SU-DHL-6 (cell line): ENCODE measurements at regions not wholly inside any gene's neighbourhood (a gene's known extent, or its start where the extent isn't known, plus 50 kb on each side); places are given as distances from the start of the nearest gene placed in this dataset.

Experiments used
- H2AFZ ChIP-seq: fragments of 200-600 bp; sonication (generic); 2 replicates; pipeline ENCODE4 v1.6.1; 2014; ENCODE audit warnings: low read depth, mild to moderate bottlenecking, moderate library complexity, mixed read lengths, antibody characterized with exemption, low read length; ENCODE audit not compliant: severe bottlenecking
- H3F3A ChIP-seq: fragments of 200-600 bp; shearing (Covaris generic); 2 replicates; pipeline ENCODE4 v1.6.0; 2016; ENCODE audit warnings: antibody characterized with exemption, mild to moderate bottlenecking; ENCODE audit not compliant: insufficient read depth
- H3K27ac ChIP-seq: fragments of 200-600 bp; sonication (generic); 2 replicates; pipeline ENCODE4 v1.5.1; 2016; ENCODE audit warnings: low read depth, mild to moderate bottlenecking, low read length, moderate library complexity, mixed read lengths
- H3K27me3 ChIP-seq: fragments of 200-600 bp; sonication (generic), shearing (Covaris generic); 2 replicates; pipeline ENCODE4 v1.6.0; 2014; ENCODE audit warnings: mild to moderate bottlenecking, low read length
- H3K36me3 ChIP-seq: fragments of 200-600 bp; sonication (generic); 2 replicates; pipeline ENCODE4 v1.6.1; 2014; ENCODE audit warnings: mild to moderate bottlenecking, low read length, mixed read lengths
- H3K4me2 ChIP-seq: fragments of 300-600, 200-600 bp; shearing (Covaris generic), sonication (generic); 2 replicates; pipeline ENCODE4 v1.6.0; 2014; ENCODE audit warnings: low read length, low read depth, mild to moderate bottlenecking; ENCODE audit not compliant: poor library complexity, severe bottlenecking
- H3K4me3 ChIP-seq: fragments of 200-600 bp; sonication (generic); 2 replicates; pipeline ENCODE4 v1.5.1; 2014; ENCODE audit warnings: antibody characterized with exemption, low read length, mild to moderate bottlenecking, mixed read lengths; ENCODE audit not compliant: insufficient read depth, poor library complexity, severe bottlenecking
- H3K79me2 ChIP-seq: fragments of 200-600 bp; sonication (generic); 2 replicates; pipeline ENCODE4 v1.6.1; 2014; ENCODE audit warnings: mild to moderate bottlenecking, low read length, moderate library complexity; ENCODE audit not compliant: insufficient read depth
- H3K9ac ChIP-seq: fragments of 200-600 bp; sonication (generic); 2 replicates; pipeline ENCODE4 v1.7.0; 2014; ENCODE audit warnings: mild to moderate bottlenecking, low read length
- H3K9me2 ChIP-seq: fragments of 200-600 bp; sonication (generic); replicated peaks from 2 replicates; pipeline ENCODE4 v1.6.1; 2014; ENCODE audit warnings: low read length; ENCODE audit not compliant: insufficient read depth
- H3K9me3 ChIP-seq: fragments of 200-600 bp; sonication (generic); 2 replicates; pipeline ENCODE4 v1.6.1; 2014; ENCODE audit warnings: low read length, mixed read lengths; ENCODE audit not compliant: insufficient read depth
- H4K20me1 ChIP-seq: fragments of 200-600 bp; sonication (generic); 2 replicates; pipeline ENCODE4 v1.6.1; 2014; ENCODE audit warnings: low read depth, mild to moderate bottlenecking, antibody characterized with exemption, low read length, moderate library complexity, mixed read lengths
- EZH2phosphoT487 ChIP-seq: fragments of 200-600 bp; sonication (generic), shearing (Covaris generic); conservative IDR thresholded peaks from 2 replicates; pipeline ENCODE4 v1.6.1; 2018; ENCODE audit warnings: mild to moderate bottlenecking, antibody characterized with exemption, low read length, moderate library complexity, mixed read lengths
- TF ChIP-seq, protein P1 (sequence below): fragments of 200-600 bp; sonication (generic); IDR thresholded peaks from one replicate; pipeline ENCODE4 v1.5.1; 2017; ENCODE audit warnings: antibody characterized with exemption, mild to moderate bottlenecking, low read length, moderate library complexity; ENCODE audit not compliant: insufficient read depth, poor library complexity, severe bottlenecking

DNA sequence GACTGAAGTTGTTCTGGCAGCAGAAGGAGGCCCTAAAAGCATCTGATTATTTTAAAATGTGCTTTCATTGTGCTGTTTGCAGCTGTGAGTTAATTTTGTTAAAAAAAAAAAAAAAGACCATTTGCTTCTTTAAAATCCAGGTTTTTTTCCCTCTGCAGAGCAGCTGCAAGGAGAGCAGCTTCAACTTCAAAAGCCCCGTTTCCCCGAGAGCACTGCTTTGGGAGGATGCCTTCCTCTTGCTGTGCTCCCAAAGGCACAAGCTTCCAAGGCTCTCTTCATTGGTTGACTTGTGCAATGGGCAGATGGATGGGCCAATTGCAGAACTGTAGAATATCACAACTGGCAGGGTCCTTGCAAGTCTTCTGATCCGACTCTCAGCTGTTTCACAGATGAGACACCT is 459.2 kb upstream of the PKN2 start:
- no peak overlapping the region for H3K27ac ChIP-seq
- no peak overlapping the region for H3K9ac ChIP-seq
- TF ChIP-seq, protein P1, sequence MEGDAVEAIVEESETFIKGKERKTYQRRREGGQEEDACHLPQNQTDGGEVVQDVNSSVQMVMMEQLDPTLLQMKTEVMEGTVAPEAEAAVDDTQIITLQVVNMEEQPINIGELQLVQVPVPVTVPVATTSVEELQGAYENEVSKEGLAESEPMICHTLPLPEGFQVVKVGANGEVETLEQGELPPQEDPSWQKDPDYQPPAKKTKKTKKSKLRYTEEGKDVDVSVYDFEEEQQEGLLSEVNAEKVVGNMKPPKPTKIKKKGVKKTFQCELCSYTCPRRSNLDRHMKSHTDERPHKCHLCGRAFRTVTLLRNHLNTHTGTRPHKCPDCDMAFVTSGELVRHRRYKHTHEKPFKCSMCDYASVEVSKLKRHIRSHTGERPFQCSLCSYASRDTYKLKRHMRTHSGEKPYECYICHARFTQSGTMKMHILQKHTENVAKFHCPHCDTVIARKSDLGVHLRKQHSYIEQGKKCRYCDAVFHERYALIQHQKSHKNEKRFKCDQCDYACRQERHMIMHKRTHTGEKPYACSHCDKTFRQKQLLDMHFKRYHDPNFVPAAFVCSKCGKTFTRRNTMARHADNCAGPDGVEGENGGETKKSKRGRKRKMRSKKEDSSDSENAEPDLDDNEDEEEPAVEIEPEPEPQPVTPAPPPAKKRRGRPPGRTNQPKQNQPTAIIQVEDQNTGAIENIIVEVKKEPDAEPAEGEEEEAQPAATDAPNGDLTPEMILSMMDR, result no peak
- TF ChIP-seq EZH2phosphoT487, result no peak
- H3K79me2 ChIP-seq, result no peaks in the 10 kb centered on the region
- no peak overlapping the region for H2AFZ ChIP-seq
- no peaks in the 10 kb centered on the region for H3F3A ChIP-seq
- H3K36me3 ChIP-seq, result no peaks in the 10 kb centered on the region
- H3K4me3 ChIP-seq, result no peak overlapping the region
- H3K9me3 ChIP-seq, result no peaks in the 10 kb centered on the region
- no peak overlapping the region for H3K4me2 ChIP-seq
- no peaks in the 10 kb centered on the region for H4K20me1 ChIP-seq
- H3K27me3 ChIP-seq, result no peaks in the 10 kb centered on the region
- no peaks in the 10 kb centered on the region for H3K9me2 ChIP-seq

DNA sequence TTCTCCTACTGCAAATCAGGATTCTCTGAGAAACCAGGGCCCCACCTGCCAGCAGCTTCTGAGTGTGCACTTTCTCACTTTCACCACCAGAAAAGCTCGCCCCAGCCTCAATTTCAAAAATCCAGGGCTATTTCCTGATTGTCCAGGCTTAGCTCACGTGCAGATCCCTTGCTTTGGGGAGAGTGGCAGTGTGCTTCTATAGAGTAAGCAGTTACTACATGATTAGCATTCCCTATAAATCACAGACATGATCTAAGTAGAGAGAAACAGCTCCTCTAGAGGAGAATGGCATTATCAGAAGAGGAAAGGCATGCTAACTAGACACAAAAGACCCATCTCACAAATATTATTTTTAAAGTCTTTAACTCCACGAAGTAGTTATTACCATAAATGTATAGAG is 456.0 kb upstream of the PKN2 start:
- no peaks in the 10 kb centered on the region for H3K27me3 ChIP-seq
- H4K20me1 ChIP-seq, result no peaks in the 10 kb centered on the region
- H3K9me2 ChIP-seq, result no peaks in the 10 kb centered on the region
- H3K79me2 ChIP-seq, result no peaks in the 10 kb centered on the region
- H3K9me3 ChIP-seq, result no peaks in the 10 kb centered on the region
- H3K4me3 ChIP-seq, result no peak overlapping the region
- TF ChIP-seq, protein P1, result no peak
- no peak for TF ChIP-seq EZH2phosphoT487
- H2AFZ ChIP-seq, result no peak overlapping the region
- H3F3A ChIP-seq, result no peaks in the 10 kb centered on the region
- H3K36me3 ChIP-seq, result no peaks in the 10 kb centered on the region
- no peak overlapping the region for H3K4me2 ChIP-seq
- no peak overlapping the region for H3K27ac ChIP-seq
- H3K9ac ChIP-seq, result no peak overlapping the region

DNA sequence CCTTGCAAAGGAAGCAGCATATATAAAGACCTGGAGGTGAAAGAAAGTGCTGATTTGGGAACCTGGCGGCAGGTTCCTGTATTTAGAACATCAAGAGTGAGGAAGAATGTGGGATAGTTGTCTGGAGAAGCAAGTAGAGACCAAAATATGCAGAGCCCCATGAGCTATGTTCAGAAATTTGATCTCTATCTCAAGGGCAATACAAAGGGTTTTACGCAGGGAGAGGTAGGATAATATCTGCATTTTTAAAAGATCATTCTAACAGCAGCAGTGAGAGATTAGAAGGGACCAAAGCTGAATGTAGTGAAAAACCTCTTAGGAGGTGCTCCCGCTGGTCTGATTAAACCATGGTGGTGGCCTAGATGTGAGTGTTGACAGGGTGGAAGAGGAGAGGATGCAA is 453.9 kb upstream of the PKN2 start:
- TF ChIP-seq, protein P1, result no peak
- no peak for TF ChIP-seq EZH2phosphoT487
- H2AFZ ChIP-seq, result no peak overlapping the region
- no peaks in the 10 kb centered on the region for H3K9me2 ChIP-seq
- H3K36me3 ChIP-seq, result no peaks in the 10 kb centered on the region
- no peak overlapping the region for H3K27ac ChIP-seq
- no peaks in the 10 kb centered on the region for H3K9me3 ChIP-seq
- H3K9ac ChIP-seq, result no peak overlapping the region
- no peaks in the 10 kb centered on the region for H3K79me2 ChIP-seq
- H3K4me2 ChIP-seq, result no peak overlapping the region
- H3F3A ChIP-seq, result no peaks in the 10 kb centered on the region
- H3K4me3 ChIP-seq, result no peak overlapping the region
- no peaks in the 10 kb centered on the region for H3K27me3 ChIP-seq
- no peaks in the 10 kb centered on the region for H4K20me1 ChIP-seq

DNA sequence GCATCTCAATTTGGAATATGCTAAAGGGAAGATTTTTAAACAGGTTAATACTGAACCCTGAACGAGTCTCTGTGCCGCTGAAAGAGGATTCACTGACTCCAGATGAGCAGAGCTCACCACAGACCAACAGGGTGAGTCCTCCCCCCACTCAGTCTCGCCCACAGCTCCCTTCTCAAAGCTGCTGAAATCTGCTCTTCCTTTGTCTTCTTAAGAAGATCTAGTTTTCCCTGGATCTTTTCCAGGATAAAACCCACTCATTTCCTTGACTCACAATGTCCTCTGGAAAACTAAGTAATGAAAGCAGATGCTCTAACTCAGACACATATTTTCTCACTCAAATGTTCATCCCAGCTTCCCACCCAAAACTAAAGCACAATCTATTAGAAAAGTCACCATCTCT is 447.0 kb upstream of the PKN2 start:
- Histone ChIP-seq H3K4me3 (no peak overlapping the region), H2AFZ (no peak overlapping the region), H3K27ac (no peak overlapping the region), H3K27me3 (no peaks in the 10 kb centered on the region), H3K9me2 (no peaks in the 10 kb centered on the region), H3K79me2 (no peaks in the 10 kb centered on the region), H3K9me3 (no peaks in the 10 kb centered on the region), H3K9ac (no peak overlapping the region), H3K36me3 (no peaks in the 10 kb centered on the region), H4K20me1 (no peaks in the 10 kb centered on the region), H3K4me2 (no peak overlapping the region), H3F3A (no peaks in the 10 kb centered on the region)
- TF ChIP-seq EZH2phosphoT487, result no peak
- TF ChIP-seq, protein P1, result no peak
